Fibroblast of lung (primary cell): ENCODE measurements at regions not wholly inside any gene's neighbourhood (a gene's known extent, or its start where the extent isn't known, plus 50 kb on each side); places are given as distances from the start of the nearest gene placed in this dataset.

ENCODE experiments used
- CTCF ChIP-seq, 2 donors: IDR thresholded peaks in 1 of 2; conservative IDR thresholded peaks in 1 of 2; 1 replicate in 1 of 2; 2 replicates in 1 of 2; pipeline ENCODE4 v1.5.1; 2011 to 2012; ENCODE audit warnings: low read length in 2 of 2, control low read depth in 1 of 2, inconsistent platforms in 1 of 2, low read depth in 1 of 2, mild to moderate bottlenecking in 1 of 2
- EZH2 ChIP-seq: IDR thresholded peaks from 2 replicates; pipeline ENCODE4 v1.5.1; 2012; ENCODE audit warnings: low read length, control low read depth, mild to moderate bottlenecking; ENCODE audit errors: missing control alignments

- TF ChIP-seq CTCF (conservative IDR thresholded peaks at IDR 0.05 in 1 of 2, IDR thresholded peaks at IDR 0.05 in 1 of 2; ENCODE audit: low read depth in 1 of 2, low read length in 2 of 2) (no peak), EZH2 (no peak)
Measured at GRCh38 chr1:234777856-234778220, 167.9 kb upstream of the IRF2BP2 start.
